Right lobe of liver (tissue), 6 donors: ENCODE measurements at regions not wholly inside any gene's neighbourhood (a gene's known extent, or its start where the extent isn't known, plus 50 kb on each side); places are given as distances from the start of the nearest gene placed in this dataset.

ENCODE experiments used
- ATAC-seq, 4 donors: fragments of 200-7000 bp; cut with Tn5 transposase; one replicate each; pipeline ENCODE4 v1.9.1; 2020; ENCODE audit warnings: mild to moderate bottlenecking in 4 of 4, moderate library complexity in 4 of 4
- DNase-seq, 3 donors: peaks; one replicate each; pipeline ENCODE4 v3.0.0-alpha.2; 2020
- H3K27ac ChIP-seq, 3 donors: fragments of 200-600 bp; one replicate each; pipeline ENCODE4 v1.8.0; 2022
- H3K27me3 ChIP-seq, 2 donors: fragments of 200-600 bp; one replicate each; pipeline ENCODE4 v1.8.0; 2022
- H3K36me3 ChIP-seq, 4 donors: fragments of 200-600 bp; sonication (generic) in 1 of 4; one replicate each; pipeline versions ENCODE4 v1.5.1 to v1.8.0; 2017 to 2022; ENCODE audit warnings: control low read depth in 1 of 4
- H3K4me1 ChIP-seq, 4 donors: fragments of 200-600 bp; sonication (generic) in 1 of 4; one replicate each; pipeline versions ENCODE4 v1.5.1 to v1.8.0; 2017 to 2022; ENCODE audit warnings: control low read depth in 1 of 4
- H3K4me3 ChIP-seq, 3 donors: fragments of 200-600 bp; one replicate each; pipeline ENCODE4 v1.8.0; 2022
- H3K9me3 ChIP-seq, 4 donors: fragments of 200-600 bp; sonication (generic) in 1 of 4; one replicate each; pipeline versions ENCODE4 v1.5.1 to v1.8.0; 2017 to 2022; ENCODE audit warnings: control low read depth in 1 of 4
- CTCF ChIP-seq, 4 donors: fragments of 200-600 bp in 3 of 4; fragments of 450-650 bp in 1 of 4; IDR thresholded peaks; one replicate each; pipeline versions ENCODE4 v1.5.1 to v1.8.0; 2016 to 2022; ENCODE audit warnings: antibody characterized with exemption in 4 of 4, mild to moderate bottlenecking in 2 of 4
- POLR2A ChIP-seq: fragments of 450-650 bp; IDR thresholded peaks from one replicate; pipeline ENCODE4 v1.6.1; 2017; ENCODE audit warnings: antibody characterized with exemption, mild to moderate bottlenecking
- WGBS: methylation state at CpG from one replicate; pipeline ENCODE4 v1.1.6; 2018; ENCODE audit warnings: low coverage, low lambda C conversion rate; ENCODE audit not compliant: insufficient coverage; ENCODE audit errors: missing lambda C conversion rate; 5-methylcytosine and 5-hydroxymethylcytosine counted together
- intact Hi-C, 2 donors: fragments of 100-400 bp; cut with DNase I; formaldehyde crosslinking; loops; one replicate each; pipeline versions ENCODE4 v1.11.2 to v1.14.1; 2022
- donor health status: DM: no; HTN: yes; CAD: no.
- donor health status: DM: no; HTN: no; CAD: no.
- donor health status: DM: no; HTN: no; CAD: no.
- donor health status: DM: no; HTN: yes; CAD: no.
- donor health status: DM: no; HTN: yes; CAD: no.

- Histone ChIP-seq H3K27me3 (no peaks in the 10 kb centered on the region), H3K36me3 (no peaks in the 10 kb centered on the region), H3K4me1 (no peaks in the 10 kb centered on the region), H3K9me3 (no peaks in the 10 kb centered on the region), H3K27ac (no peak overlapping the region), H3K4me3 (no peak overlapping the region)
- ATAC-seq (no peak), DNase-seq (no peak)
- intact Hi-C loops = no loop called here
- TF ChIP-seq CTCF (IDR thresholded peaks at IDR 0.05) (no peak), POLR2A (no peak)
Measured at GRCh38 chr3:111301238-111301798, 229.7 kb downstream of the NECTIN3 start.

GRCh38 chr3:111302063-111302462, 230.4 kb downstream of the NECTIN3 start:
- ATAC-seq (no peak), DNase-seq (no peak)
- H3K27me3 ChIP-seq = no peaks in the 10 kb centered on the region
- WGBS = 77% methylated on average over 1 of the region's 1 CpG
- no peaks in the 10 kb centered on the region for H3K9me3 ChIP-seq
- TF ChIP-seq POLR2A = no peak
- no peak for TF ChIP-seq CTCF (IDR thresholded peaks at IDR 0.05)
- no peaks in the 10 kb centered on the region for H3K36me3 ChIP-seq
- H3K4me1 ChIP-seq = no peaks in the 10 kb centered on the region
- no peak overlapping the region for H3K27ac ChIP-seq
- intact Hi-C loops = no loop called here
- no peak overlapping the region for H3K4me3 ChIP-seq

- H3K4me1 ChIP-seq = no peaks in the 10 kb centered on the region
- intact Hi-C loops = no loop called here
- H3K27ac ChIP-seq = no peak overlapping the region
- H3K9me3 ChIP-seq = no peaks in the 10 kb centered on the region
- DNase-seq = no peak
- H3K27me3 ChIP-seq = no peaks in the 10 kb centered on the region
- TF ChIP-seq POLR2A = no peak
- no peak overlapping the region for H3K4me3 ChIP-seq
- no peaks in the 10 kb centered on the region for H3K36me3 ChIP-seq
- ATAC-seq = no peak
- WGBS = 68% methylated on average over 1 of the region's 1 CpG
Measured at GRCh38 chr3:111303760-111304159, 232.1 kb downstream of the NECTIN3 start.

- intact Hi-C loops = no loop called here
- Histone ChIP-seq H3K27ac (no peak overlapping the region), H3K36me3 (no peaks in the 10 kb centered on the region), H3K9me3 (no peaks in the 10 kb centered on the region), H3K4me3 (no peak overlapping the region), H3K4me1 (no peaks in the 10 kb centered on the region), H3K27me3 (no peaks in the 10 kb centered on the region)
- DNase-seq (no peak), ATAC-seq (no peak)
- TF ChIP-seq CTCF (IDR thresholded peaks at IDR 0.05) (no peak), POLR2A (no peak)
- 73% methylated on average over 1 of the region's 1 CpG for WGBS
Measured at GRCh38 chr3:111307676-111308075, 234.3 kb upstream of the CD96 start.

- Histone ChIP-seq H3K9me3 (no peaks in the 10 kb centered on the region), H3K36me3 (no peaks in the 10 kb centered on the region), H3K27ac (no peak overlapping the region), H3K27me3 (no peaks in the 10 kb centered on the region), H3K4me3 (no peak overlapping the region), H3K4me1 (no peaks in the 10 kb centered on the region)
- TF ChIP-seq POLR2A (no peak), CTCF (IDR thresholded peaks at IDR 0.05) (no peak)
- ATAC-seq (no peak), DNase-seq (no peak)
- intact Hi-C loops = no loop called here
Measured at GRCh38 chr3:111311126-111311525, 230.9 kb upstream of the CD96 start.
